H9 (cell line): ENCODE measurements at regions not wholly inside any gene's neighbourhood (a gene's known extent, or its start where the extent isn't known, plus 50 kb on each side); places are given as distances from the start of the nearest gene placed in this dataset.

Experiments
- DNase-seq: peaks from one replicate; pipeline ENCODE4 v3.0.0-alpha.2; 2017
- H2AFZ ChIP-seq: one replicate; pipeline ENCODE4 v1.6.1; 2013; ENCODE audit warnings: mild to moderate bottlenecking, low read length, control low read depth, moderate library complexity
- H2AK5ac ChIP-seq: 2 replicates; pipeline ENCODE4 v1.6.1; 2013; ENCODE audit warnings: low read length, control low read depth, mixed read lengths; ENCODE audit not compliant: insufficient read length
- H2BK120ac ChIP-seq: one replicate; pipeline ENCODE4 v1.6.1; 2013; ENCODE audit warnings: low read depth, mild to moderate bottlenecking, low read length, control low read depth, inconsistent platforms; ENCODE audit not compliant: poor library complexity, severe bottlenecking
- H2BK12ac ChIP-seq: 2 replicates; pipeline ENCODE4 v1.6.1; 2013; ENCODE audit warnings: low read length, control low read depth, mixed read lengths, low read depth; ENCODE audit not compliant: insufficient read length
- H2BK15ac ChIP-seq: 2 replicates; pipeline ENCODE4 v1.6.1; 2013; ENCODE audit warnings: low read depth, low read length, control low read depth
- H2BK20ac ChIP-seq: one replicate; pipeline ENCODE4 v1.6.1; 2013; ENCODE audit warnings: low read depth, mild to moderate bottlenecking, low read length, control low read depth, inconsistent platforms; ENCODE audit not compliant: poor library complexity, severe bottlenecking
- H2BK5ac ChIP-seq: 2 replicates; pipeline ENCODE4 v1.6.1; 2013; ENCODE audit warnings: low read length, control low read depth, mixed read lengths; ENCODE audit not compliant: insufficient read length
- H3K14ac ChIP-seq: 2 replicates; pipeline ENCODE4 v1.6.1; 2013; ENCODE audit warnings: low read length, control low read depth; ENCODE audit not compliant: insufficient read depth
- H3K18ac ChIP-seq: 2 replicates; pipeline ENCODE4 v1.6.1; 2013; ENCODE audit warnings: low read depth, mild to moderate bottlenecking, mixed read lengths, low read length, control low read depth; ENCODE audit not compliant: insufficient read length
- H3K23ac ChIP-seq: 2 replicates; pipeline ENCODE4 v1.6.1; 2013; ENCODE audit warnings: low read length, control low read depth, mixed read lengths, low read depth; ENCODE audit not compliant: insufficient read length
- H3K23me2 ChIP-seq: 2 replicates; pipeline ENCODE4 v1.6.1; 2013; ENCODE audit warnings: low read depth, mild to moderate bottlenecking, mixed read lengths, low read length, control low read depth; ENCODE audit not compliant: insufficient read length, poor library complexity, severe bottlenecking
- H3K27ac ChIP-seq: 2 replicates; pipeline ENCODE4 v1.5.1; 2013; ENCODE audit warnings: low read length, control low read depth, mixed read lengths, low read depth; ENCODE audit not compliant: insufficient read length
- H3K27me3 ChIP-seq: 2 replicates; pipeline ENCODE4 v1.6.1; 2013; ENCODE audit warnings: low read length, control low read depth, inconsistent platforms; ENCODE audit not compliant: insufficient read depth
- H3K4ac ChIP-seq: 2 replicates; pipeline ENCODE4 v1.6.1; 2013; ENCODE audit warnings: low read depth, mild to moderate bottlenecking, control low read depth, inconsistent platforms, low read length, moderate library complexity
- H3K4me1 ChIP-seq: 2 replicates; pipeline ENCODE4 v1.6.1; 2013; ENCODE audit warnings: low read length, control low read depth, inconsistent platforms; ENCODE audit not compliant: insufficient read depth
- H3K4me2 ChIP-seq: 2 replicates; pipeline ENCODE4 v1.6.1; 2013; ENCODE audit warnings: low read length, control low read depth, mixed read lengths; ENCODE audit not compliant: insufficient read length, insufficient read depth
- H3K56ac ChIP-seq: 2 replicates; pipeline ENCODE4 v1.6.1; 2013; ENCODE audit warnings: low read depth, mild to moderate bottlenecking, mixed read lengths, low read length, control low read depth; ENCODE audit not compliant: insufficient read length
- H3K79me1 ChIP-seq: 2 replicates; pipeline ENCODE4 v1.6.1; 2013; ENCODE audit warnings: low read depth, mild to moderate bottlenecking, moderate library complexity, low read length, control low read depth, inconsistent platforms; ENCODE audit not compliant: insufficient read depth, poor library complexity, severe bottlenecking
- H3K79me2 ChIP-seq: 2 replicates; pipeline ENCODE4 v1.6.1; 2013; ENCODE audit warnings: low read length, control low read depth, inconsistent platforms; ENCODE audit not compliant: insufficient read depth
- H3K9ac ChIP-seq: 2 replicates; pipeline ENCODE4 v1.6.1; 2013; ENCODE audit warnings: low read length, control low read depth, mixed read lengths; ENCODE audit not compliant: insufficient read length; ENCODE audit errors: extremely low read depth
- H3K9me3 ChIP-seq: one replicate; pipeline ENCODE4 v1.6.1; 2013; ENCODE audit warnings: low read depth, low read length, inconsistent platforms; ENCODE audit not compliant: control insufficient read depth
- H3T11ph ChIP-seq: one replicate; pipeline ENCODE4 v1.6.1; 2013; ENCODE audit warnings: mild to moderate bottlenecking, low read length, control low read depth, inconsistent platforms
- H4K20me1 ChIP-seq: one replicate; pipeline ENCODE4 v1.6.1; 2013; ENCODE audit not compliant: control insufficient read depth, insufficient read length, insufficient read depth
- H4K5ac ChIP-seq: 2 replicates; pipeline ENCODE4 v1.6.1; 2013; ENCODE audit warnings: low read depth, mild to moderate bottlenecking, mixed read lengths, low read length, control low read depth; ENCODE audit not compliant: insufficient read length
- H4K8ac ChIP-seq: replicated peaks from 2 replicates; pipeline ENCODE4 v1.6.1; 2013; ENCODE audit warnings: low read length, control low read depth, mixed read lengths, low read depth; ENCODE audit not compliant: insufficient read length
- H4K91ac ChIP-seq: 2 replicates; pipeline ENCODE4 v1.6.1; 2013; ENCODE audit warnings: low read depth, mild to moderate bottlenecking, moderate library complexity, mixed read lengths, low read length, control low read depth; ENCODE audit not compliant: insufficient read length
- H3K27ac Mint-ChIP-seq, 3 experiments: 2 replicates in 2 of 3; 3 replicates in 1 of 3; pipeline ENCODE4 v1.8.0; 2020 to 2021; ENCODE audit warnings: mixed read lengths in 3 of 3, mild to moderate bottlenecking in 1 of 3, moderate library complexity in 1 of 3
- H3K27me3 Mint-ChIP-seq: 2 replicates; pipeline ENCODE4 v1.8.0; 2021; ENCODE audit warnings: low read depth, mild to moderate bottlenecking, moderate library complexity, mixed read lengths
- H3K36me3 Mint-ChIP-seq, 3 experiments: 2 replicates in 2 of 3; 3 replicates in 1 of 3; pipeline ENCODE4 v1.8.0; 2020 to 2021; ENCODE audit warnings: low read depth in 3 of 3, mixed read lengths in 3 of 3; ENCODE audit not compliant: insufficient read depth in 1 of 3
- H3K4me1 Mint-ChIP-seq, 2 experiments: 2 replicates each; pipeline ENCODE4 v1.8.0; 2020; ENCODE audit warnings: mixed read lengths in 2 of 2
- H3K4me3 Mint-ChIP-seq, 2 experiments: 2 replicates in 1 of 2; 3 replicates in 1 of 2; pipeline ENCODE4 v1.8.0; 2020 to 2021; ENCODE audit warnings: mild to moderate bottlenecking in 2 of 2, mixed read lengths in 2 of 2, moderate library complexity in 1 of 2
- H3K9me3 Mint-ChIP-seq, 2 experiments: 2 replicates in 1 of 2; 3 replicates in 1 of 2; pipeline ENCODE4 v1.8.0; 2020; ENCODE audit warnings: mild to moderate bottlenecking in 2 of 2, mixed read lengths in 2 of 2, moderate library complexity in 1 of 2
- CTCF ChIP-seq: fragments of 200-600 bp; sonication (generic); conservative IDR thresholded peaks from 3 replicates; pipeline ENCODE4 v1.8.0; 2021; ENCODE audit warnings: antibody characterized with exemption, mild to moderate bottlenecking

DNA sequence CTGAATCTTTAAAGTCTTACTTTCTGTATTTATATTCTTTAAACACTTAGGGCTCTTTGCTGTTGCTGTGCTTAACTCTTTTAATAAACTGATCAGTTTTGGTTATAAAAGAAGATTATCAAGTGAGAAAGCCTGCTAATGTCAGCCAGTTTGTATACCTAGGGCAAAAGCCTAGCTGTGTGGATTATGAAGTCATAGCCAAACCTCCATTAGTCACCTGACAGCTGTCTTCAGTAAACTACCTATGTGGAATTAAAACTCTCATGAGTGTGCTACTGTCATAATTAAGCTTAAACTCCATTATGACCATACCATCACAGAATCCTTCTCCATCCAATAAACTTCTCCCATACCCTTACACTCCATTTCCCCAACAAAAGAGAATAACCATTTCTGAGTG, 762.7 kb downstream of the NTRK3 start:
- H3K27me3 Mint-ChIP-seq = no peaks in the 10 kb centered on the region; the same call in 1 of the 2 replicates
- no peak overlapping the region for H4K91ac ChIP-seq
- no peak for TF ChIP-seq CTCF
- H2BK5ac ChIP-seq = no peak overlapping the region
- peaks cover 3 to 6% of the 10 kb centered on the region in 2 experiments; a peak in 3 of 5 replicates for H3K9me3 Mint-ChIP-seq
- H3K27me3 ChIP-seq = no peaks in the 10 kb centered on the region
- no peak overlapping the region for H2BK20ac ChIP-seq
- H4K5ac ChIP-seq = no peak overlapping the region
- no peaks in the 10 kb centered on the region for H3K23me2 ChIP-seq
- no peaks in the 10 kb centered on the region for H3K9me3 ChIP-seq
- H3T11ph ChIP-seq = no peak overlapping the region
- H3K23ac ChIP-seq = no peak overlapping the region
- H3K27ac ChIP-seq = no peak overlapping the region
- no peaks in the 10 kb centered on the region for H4K20me1 ChIP-seq
- H2BK12ac ChIP-seq = no peak overlapping the region
- no peak overlapping the region for H3K14ac ChIP-seq
- no peak for DNase-seq
- no peak overlapping the region for H3K9ac ChIP-seq
- no peak overlapping the region for H3K4ac ChIP-seq
- H3K27ac Mint-ChIP-seq = no peak overlapping the region
- H2BK120ac ChIP-seq = no peak overlapping the region
- H3K4me2 ChIP-seq = no peak overlapping the region
- no peak overlapping the region for H2AK5ac ChIP-seq
- no peak overlapping the region for H3K18ac ChIP-seq
- no peak overlapping the region for H2BK15ac ChIP-seq
- peaks cover 2 to 4% of the 10 kb centered on the region in 2 experiments; a peak in 3 of 4 replicates for H3K4me1 Mint-ChIP-seq
- H3K79me2 ChIP-seq = no peaks in the 10 kb centered on the region
- H4K8ac ChIP-seq = no peak overlapping the region
- H3K4me3 Mint-ChIP-seq = no peak overlapping the region
- H3K56ac ChIP-seq = no peak overlapping the region
- peaks cover 0 to 8% (median 0%) of the 10 kb centered on the region in 3 experiments; a peak in 1 of 7 replicates for H3K36me3 Mint-ChIP-seq
- no peaks in the 10 kb centered on the region for H3K4me1 ChIP-seq
- no peaks in the 10 kb centered on the region for H3K79me1 ChIP-seq
- no peak overlapping the region for H2AFZ ChIP-seq
